HG03520 (cell line): ENCODE measurements at regions not wholly inside any gene's neighbourhood (a gene's known extent, or its start where the extent isn't known, plus 50 kb on each side); places are given as distances from the start of the nearest gene placed in this dataset.

Experiments
- ATAC-seq: cut with Tn5 transposase; IDR thresholded peaks from one replicate; pipeline ENCODE4 v1.9.1; 2021; ENCODE audit warnings: mild to moderate bottlenecking, moderate library complexity; ENCODE audit not compliant: unreplicated experiment

DNA sequence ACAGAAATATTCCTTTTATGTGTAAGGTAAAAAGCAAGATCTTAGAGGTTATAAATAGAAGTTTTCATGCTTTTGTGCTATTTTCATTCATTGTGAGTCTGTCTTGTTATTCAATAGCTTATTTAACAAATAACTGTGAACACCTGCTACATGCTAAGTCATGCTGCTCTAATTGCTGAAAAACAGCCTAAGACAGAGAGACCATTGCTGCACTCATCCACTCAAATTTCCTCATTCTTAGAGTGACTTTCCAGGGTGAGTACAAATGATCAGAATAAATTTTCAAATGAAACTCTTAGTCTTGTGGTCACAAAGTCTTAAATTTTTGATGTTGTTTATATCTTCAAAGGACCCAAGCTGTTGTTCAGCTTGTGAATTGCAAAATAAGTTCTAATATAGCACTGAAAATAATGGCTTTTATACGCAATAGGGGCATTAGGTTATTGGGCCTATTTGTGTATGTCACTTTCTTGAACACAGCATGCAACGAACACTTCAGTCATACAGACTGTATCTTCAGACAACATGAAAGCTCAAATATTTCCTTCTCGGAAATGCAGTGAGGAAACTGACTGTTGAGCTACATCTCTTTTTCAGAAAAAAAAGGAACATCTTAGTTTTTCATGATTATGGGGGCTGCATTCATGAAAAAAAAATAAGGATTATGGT, 247.9 kb upstream of the PCDH15 start:
- ATAC-seq = no peak

DNA sequence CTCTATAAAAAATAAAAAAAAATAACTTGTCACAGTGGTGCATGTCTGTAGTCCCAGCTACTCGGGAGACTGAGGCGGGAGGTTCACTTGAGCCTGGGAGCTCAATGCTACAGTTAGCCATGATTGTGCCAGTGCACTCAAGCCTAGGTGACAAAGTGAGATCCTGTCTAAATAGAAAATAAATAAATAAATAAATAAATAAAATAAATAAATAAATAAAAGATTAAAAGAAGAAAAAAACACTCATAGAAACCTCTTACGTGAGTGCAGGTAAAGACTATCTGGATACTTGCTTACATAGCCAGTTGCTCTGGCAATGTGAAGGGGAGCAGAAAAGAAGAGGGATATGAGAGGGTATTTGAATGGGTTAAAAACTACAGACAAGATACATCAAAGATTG, 242.5 kb upstream of the PCDH15 start:
- ATAC-seq = no peak

DNA sequence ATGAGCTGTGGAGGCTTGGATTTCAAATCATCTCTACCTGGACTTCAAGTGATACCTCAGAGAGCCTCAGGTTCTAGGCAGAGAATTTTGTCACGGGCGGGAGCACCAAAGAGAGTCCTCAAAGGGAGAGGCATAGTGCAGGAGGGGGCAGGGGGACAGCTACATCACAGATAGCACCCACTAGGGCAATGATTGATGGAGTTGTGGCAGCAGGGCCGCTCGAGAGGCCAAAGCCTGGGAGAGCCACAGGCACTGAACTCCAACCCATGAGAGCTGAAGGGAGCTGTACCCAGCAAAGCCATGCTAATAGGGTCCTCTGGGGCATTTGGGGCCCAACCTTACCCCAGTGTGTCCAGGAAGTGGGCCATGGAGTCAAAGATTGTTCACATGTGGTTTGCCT, 232.0 kb upstream of the PCDH15 start:
- no peak for ATAC-seq

DNA sequence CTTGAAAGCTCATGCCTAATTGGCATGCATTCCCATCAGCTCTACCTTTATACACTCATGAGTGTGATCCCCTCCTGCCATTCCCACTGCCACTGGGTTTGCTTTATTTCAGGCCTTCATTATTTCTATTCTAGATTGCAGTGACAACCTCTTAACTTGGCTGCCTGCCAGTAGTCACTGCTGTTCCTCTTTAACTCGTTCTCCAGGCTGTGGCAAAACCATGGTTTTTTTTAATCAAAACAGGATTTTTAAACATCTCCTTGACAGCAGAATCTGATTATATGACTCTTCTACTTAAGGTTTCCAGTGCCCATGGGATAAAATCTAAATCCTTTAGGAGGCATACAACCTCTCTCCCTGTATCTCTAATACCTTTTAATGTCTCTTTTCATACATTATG, 223.7 kb upstream of the PCDH15 start:
- no peak for ATAC-seq

DNA sequence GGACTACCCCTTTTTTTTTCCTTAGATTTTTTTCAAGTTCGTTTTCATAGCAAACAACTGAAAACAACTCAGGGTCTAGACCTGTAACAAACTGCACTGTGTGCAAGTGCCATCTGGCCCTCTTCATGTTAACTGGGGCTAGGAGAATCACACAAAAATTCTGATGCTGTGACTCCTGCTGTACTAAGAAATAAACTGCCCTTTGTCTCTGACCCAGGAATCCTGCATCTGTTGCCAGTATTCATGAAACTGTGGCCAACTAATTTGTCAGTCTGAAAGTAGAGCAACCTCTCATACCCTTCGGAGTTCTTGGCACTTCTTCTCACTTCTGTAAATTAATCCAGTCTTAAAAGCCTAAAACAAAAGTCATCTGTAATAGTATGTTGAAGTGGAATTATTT, 218.4 kb upstream of the PCDH15 start:
- no peak for ATAC-seq

DNA sequence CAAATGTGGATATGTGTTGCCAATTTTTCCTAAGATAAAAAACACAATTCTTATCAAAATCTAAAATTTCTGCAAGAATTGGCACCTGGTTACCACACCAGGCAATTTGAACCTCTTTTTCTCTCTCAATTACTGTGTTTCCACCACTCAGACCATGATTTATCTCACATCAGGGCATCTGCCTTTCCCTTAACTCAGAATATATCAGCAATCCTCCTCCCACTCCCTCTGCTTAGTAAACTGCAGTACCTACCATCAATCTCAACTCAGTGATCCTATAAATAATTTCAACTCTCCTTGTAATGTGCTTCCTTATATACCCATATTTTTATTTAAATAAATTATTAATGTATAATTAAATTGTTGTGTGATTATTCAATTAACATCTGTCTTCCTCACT, 212.3 kb upstream of the PCDH15 start:
- no peak for ATAC-seq

DNA sequence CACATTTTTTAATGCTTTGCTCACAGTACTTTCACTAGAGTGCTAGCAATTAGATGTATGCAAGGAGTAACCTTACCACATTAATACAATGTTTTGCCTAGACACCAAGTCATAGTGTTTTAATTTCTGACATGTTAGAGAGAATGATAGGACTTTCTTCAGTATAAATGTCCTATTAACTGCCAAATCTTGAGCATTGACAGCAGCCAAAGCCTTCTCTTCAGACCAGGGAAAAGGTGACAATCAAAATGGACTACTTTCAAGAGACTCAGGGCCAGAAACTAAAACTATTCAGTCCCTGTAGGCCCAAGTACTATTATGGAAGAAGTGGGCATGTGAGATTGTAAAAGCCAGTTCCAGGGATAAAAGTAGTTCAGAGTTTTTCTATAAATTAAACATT, 201.4 kb upstream of the PCDH15 start:
- ATAC-seq = no peak

DNA sequence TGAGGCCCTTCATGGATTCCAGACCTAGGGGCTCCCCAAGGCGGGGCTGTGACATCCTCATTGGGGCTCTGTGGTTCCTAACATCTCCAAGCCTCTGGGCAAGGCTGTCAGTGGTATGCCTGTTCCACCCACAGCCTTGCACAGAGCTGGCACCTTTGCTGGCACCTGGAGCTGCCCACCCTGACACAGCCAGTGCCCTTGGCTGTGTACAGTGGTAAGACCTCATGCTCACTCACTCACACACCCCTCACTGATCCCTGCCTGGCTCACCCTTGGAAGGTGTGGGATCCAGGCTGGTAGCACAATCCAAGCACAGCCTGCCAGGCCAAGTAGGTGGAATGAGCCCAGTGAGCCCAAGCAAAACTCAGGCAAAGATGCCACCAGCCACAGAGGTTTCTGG, 200.4 kb upstream of the PCDH15 start:
- ATAC-seq = no peak

DNA sequence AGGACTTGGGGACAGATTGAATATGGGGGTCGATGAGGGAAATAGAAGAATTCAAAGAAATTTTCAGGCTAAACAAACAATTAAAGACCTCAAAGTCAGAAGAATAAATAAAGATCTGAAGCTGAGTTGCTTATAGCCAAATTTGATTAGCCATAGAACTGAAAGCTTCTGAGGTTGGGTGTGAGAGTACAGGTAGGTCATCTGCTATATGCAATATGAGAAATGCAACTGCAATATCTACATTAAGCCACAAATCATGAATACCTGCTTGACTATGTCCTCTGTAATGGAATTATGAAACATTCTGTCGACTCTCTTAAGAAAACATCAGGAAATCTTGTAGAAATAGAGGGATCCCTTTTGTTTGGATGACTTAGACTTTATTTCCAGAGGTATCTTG, 192.1 kb upstream of the PCDH15 start:
- ATAC-seq = no peak

DNA sequence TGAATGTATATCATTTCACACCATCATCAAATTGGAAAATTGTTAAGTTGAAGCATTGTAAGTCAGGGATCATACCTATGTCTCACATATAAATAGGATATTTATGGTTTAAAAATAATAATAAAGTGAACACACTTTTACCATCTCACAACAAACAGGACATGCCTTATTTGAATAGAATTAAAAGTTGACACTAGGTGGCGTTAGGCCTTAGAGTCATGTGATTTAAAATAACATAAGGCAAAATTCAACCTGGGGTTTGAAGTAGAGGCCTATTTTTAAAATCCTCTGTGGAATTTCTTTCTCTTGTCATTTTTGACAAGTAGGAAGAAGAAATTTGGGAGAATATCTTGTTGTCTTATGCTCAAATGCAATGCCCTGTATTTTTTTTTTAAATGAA, 184.7 kb upstream of the PCDH15 start:
- no peak for ATAC-seq

DNA sequence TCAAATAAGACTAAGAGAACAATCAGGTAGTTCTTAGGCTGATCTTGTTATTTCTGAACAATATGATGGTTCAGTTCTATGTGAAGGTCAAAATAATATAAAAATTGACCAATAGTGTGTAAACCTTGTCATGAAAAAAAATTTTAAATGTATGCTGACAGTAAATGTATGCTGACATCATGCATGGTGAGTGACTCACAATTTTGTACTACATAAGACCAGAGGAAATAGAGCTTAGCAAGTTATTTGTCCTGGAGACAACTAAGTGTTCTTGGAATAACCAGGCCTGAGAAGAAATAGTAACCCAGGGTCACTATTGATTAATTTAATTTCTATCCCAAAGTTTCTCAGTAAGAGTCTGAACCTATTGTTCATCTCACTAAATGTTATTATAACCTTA, 182.2 kb upstream of the PCDH15 start:
- no peak for ATAC-seq

DNA sequence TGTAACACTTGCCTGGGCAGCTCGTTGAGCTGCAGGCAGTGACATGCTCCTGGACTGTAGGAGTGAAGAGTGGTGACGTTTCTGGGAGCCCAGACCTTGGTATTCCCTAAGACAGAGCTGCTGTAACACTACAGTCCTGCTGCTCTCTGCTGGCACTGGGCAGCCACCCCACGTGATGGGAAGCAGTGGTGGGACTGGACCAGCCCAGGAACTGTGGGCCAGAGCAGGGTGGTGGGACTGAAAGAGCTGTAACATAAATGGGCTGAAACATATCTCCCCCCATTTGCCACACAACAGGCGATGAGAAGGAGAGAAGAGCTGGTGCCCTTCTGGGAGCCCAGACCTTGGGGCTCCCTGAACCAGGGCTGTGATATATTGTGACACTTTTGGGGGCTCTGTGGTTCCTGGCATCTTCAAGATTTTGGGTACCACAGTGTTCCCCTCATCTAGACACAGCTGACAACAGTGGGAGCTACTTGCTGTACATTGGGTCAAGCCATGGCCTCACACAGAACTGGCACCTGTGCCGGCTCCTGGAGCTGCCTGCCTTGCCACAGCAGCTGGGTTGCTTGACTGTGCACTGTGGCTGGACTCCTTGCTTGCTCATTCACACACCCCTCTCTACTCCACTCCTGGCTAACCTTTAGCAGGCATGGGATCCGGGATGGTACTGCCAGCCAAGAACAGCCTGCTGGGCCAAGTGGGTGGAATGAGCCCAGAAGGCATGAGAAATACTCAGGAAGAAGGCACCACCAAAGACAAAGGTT, 161.3 kb upstream of the PCDH15 start:
- no peak for ATAC-seq

DNA sequence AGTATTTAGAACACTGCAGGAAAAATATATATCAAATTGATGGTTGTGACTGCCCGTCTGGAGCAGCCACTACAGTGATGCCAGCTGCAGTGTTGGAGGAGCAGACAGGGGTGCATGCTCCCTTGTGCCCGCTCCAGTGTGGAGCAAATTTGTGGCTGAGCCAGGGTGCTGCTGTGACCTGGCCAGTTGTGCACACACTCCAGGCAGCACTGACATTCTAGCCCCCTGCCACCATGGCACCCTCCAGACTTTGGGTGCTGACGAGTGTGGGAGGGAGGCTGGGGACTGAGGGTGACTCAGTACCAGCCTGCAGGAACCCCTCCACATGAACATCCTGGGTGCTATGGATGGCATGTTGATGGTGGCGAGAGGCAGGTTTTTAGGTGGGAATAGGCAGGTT, 160.0 kb upstream of the PCDH15 start:
- no peak for ATAC-seq

DNA sequence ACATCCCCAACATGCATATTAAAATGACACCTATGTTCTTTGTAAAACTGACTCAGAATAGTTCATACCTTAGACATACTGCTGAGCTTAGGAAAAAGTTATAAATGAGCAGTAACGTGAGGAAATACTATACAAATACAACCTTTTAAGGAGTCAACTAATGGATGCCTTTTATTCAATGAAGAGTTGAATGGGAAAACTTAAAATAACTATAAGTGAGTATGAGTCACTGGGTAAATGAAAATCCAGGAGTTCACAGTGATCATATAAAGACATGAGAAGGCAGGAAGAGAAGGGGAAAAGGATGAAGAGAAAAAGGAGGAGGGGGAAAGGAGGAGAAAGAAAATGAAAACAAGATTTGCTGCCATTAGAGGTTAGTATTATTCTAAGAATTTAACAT, 157.8 kb upstream of the PCDH15 start:
- no peak for ATAC-seq

DNA sequence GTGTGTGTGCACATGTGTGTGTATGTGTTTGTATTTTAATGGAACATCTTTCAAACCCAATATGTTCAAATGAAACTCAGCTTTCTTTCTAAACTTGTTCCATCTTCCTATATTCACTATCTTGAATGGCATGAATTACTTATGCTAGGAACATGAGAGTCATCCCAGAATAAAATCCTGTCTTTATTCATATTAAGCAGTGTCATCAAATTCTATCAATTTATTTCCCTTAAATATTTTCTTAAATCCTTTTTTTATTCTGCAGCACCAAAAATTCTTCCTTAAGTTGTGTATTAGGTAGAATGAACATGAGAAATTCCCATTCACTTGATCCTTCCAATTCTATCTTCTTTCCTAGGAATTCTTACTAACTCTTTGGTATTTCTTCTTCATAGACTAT, 146.6 kb upstream of the PCDH15 start:
- ATAC-seq = no peak

DNA sequence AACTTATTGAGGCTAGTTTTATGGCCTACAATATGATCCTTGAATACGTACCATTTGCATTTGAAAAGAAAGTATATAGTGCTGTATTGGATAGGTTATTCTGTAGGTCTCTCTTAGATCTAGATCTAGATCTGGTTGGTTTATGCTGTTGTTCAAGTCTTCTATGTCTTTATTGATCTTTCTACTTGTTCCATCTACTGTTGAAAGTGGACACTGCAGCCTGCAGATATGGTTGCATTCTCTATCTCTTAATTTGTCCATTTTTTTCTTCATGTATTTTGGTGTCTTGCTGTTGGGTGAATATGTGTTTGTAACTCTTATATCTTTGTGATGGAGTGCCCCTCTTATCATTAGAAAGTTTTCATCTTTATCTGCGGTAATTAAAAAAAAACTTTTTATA, 139.4 kb upstream of the PCDH15 start:
- ATAC-seq = no peak

DNA sequence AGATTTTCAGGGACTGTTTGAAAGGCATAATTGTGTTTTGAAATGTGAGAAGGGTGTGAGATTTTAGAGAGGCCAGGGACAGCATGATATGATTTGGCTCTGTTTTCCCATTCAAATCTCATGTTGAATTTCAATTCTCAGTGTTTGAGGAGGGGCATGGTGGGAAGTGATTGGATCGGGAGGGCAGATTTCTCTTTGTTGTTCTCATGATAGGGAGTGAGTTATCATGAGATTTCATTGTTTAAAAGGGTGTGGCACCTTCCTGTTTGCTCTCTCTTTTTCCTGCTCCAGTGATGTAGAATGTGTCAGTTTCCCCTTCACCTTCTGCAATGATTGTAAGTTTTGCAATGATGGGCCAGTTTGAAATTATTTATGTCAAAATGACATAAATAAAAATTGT, 113.0 kb upstream of the PCDH15 start:
- ATAC-seq = no peak

DNA sequence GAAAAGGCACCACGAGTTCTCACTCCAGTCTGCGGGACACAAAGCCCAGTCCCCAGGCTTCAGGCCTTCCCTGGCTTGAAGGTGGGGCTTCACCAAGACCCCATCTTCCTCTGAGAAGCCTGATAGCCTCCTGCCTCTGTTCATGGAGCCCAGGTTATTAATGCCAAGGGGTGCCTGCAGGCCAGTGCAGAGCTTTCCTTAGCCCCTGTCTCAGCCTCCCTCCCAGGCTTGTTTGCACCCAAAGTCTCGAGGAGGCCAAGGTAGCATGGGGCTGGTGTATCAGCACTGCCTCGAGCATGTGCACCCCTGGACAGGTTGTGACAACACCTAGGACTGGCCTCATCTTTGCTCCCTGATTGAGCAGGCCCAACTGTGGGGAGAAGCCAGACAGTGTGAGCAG, 108.1 kb upstream of the PCDH15 start:
- ATAC-seq = no peak

DNA sequence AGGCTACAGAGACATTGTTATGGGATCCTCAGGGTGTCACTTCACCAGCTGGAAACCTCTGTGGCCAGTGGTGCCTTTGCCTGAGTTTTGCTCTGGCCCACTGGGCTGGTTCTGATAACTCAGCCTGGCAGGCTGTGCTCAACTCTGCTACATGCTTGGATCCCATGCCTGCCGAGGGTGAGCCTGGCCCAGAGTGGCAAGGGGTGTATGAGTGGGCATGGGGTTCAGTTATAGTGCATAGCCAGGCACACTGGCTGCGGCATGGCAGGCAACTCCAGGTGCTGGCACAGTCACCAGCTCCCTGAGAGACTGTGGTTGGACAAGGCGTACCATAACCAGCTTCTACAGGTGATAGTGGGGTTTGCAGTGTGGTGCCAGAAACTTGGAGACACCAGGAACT, 107.0 kb upstream of the PCDH15 start:
- ATAC-seq = no peak

DNA sequence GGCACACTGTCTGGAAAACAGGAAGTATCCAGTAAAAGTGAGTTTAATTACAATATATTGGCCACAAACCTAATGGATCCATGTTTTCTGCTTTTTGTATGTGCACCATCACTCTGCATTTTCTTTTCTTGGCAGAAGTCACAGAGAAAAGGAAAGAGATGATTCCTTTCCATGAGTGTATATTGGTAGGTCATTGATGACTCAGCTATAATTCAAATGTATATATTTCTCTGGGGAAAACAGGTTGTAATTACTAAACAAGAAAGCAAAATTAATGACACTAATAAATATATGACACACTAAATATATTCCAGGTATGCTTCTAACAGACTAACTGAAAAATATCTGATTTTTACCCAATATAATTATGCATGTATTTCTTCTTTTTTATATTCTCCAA, 105.9 kb upstream of the PCDH15 start:
- ATAC-seq = no peak

DNA sequence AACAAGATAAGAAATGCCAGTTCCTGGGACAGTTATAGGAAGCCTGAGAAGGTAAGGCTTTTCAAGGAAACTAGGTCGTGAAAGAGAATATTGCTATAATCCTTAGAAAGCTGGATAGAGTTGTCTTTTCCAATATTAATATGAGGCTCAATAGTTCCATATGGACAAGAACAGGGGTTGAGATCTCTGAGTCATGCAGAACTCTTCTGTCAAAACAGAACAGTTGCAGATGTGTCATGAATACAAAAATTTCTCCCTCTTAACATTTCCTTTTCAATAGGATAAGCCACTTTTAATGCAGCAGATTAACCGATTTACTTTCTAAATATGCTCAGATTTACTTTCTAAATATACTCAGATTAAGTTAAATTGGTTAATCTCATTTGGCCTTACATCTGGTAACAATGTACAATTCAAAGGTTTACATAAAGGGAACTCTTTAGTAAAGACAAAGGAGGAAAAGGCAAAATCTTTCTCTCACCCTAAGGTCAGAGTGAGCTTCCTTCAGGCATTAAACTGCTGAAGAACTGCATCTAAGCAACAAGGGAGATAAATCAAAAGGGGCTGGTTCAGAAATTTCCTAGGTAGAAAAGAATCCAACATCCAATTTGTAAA, 104.7 kb upstream of the PCDH15 start:
- ATAC-seq = no peak

DNA sequence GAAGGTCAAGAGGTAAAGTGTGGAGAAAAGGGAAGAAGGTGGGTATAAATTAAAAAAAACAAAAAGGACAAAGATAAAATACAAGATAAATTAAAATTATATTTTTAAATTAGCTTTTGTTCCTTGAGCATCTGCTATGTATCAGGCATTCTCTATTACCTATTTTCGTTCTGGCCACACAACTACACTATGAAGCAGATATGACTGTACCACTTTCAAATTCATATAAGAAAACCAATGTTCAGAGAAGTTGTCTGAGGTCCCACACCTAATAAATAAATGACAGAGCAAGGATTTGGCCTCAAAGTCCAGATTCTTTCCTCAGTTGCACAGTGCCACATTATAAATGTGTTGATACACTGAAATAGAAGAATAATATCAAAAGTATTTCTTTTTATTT, 103.8 kb upstream of the PCDH15 start:
- ATAC-seq = no peak
